ENCODE measurements at regions not wholly inside any gene's neighbourhood (a gene's known extent, or its start where the extent isn't known, plus 50 kb on each side); places are given as distances from the start of the nearest gene placed in this dataset.
A peak's percentile ranks its signal among the peaks of the same experiment; 100 is the strongest.
"Not testable (repeated sequence)": the region's sequence is repeated elsewhere in the genome, so short reads cannot be mapped to it uniquely, and the experiment has no call there.

GRCh38 chr19:13652810-13653590, 111.3 kb upstream of the MRI1 start:
- DNase-seq (ENCODE audit: low spot score) = no peak

DNA sequence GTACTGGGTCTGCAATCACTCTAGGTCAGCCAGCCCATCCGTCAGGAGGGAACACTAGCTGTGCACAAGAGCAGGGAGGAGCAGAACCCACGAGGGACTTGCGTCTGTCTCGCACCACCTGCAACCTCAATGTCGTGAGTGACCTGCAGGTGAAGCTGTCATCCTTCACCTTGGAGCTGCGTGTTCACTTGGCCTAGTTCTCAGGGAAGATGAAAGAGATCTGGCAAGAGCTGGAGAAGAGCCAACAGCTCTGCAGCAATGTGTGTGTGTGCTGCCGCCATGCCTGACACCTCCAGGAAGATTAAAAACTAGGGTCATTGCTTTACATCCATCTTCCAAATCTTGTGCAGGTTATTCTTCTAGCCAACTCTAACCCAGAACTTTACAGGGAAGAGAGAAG, 117.6 kb upstream of the MRI1 start:
- no peak for DNase-seq (ENCODE audit: low spot score)

DNA sequence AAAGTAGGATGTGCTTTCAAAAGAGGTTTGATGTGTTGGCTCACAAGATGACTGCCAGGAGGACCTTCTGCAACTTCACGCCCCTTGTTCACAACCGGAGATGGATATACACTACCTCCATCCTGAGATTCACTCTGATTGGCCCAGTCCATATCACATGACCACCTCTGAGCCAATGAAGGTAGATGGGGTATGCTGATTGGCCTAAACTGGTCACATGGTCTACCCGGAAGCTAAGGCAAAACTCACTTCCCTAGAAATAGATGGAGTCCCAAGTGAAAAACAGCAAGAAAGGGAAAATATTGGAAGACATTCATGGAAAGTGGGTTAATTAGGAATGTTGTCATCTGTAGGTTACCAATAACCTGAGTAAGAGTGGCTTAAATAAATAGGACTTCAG, 119.7 kb upstream of the MRI1 start:
- no peak for DNase-seq (ENCODE audit: low spot score)

DNA sequence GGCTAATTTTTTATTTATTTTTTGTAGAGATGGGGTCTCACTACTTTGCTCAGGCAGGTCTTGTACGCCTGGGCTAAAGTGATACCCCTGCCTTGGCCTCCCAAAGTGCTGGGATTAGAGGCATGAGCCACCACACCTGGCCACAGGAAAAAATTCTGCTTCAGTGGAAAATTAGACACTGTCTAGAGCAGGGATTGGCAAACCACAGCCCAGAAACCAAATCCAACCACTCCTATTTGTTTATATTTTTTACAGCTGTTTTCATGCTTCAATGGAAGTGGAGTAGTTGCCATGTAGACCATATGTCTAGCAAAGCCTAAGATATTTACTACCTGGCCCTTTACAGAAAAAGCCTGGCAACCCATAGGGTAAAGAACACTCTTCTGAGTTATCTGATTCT, 123.7 kb upstream of the MRI1 start:
- no peak for DNase-seq (ENCODE audit: low spot score)

DNA sequence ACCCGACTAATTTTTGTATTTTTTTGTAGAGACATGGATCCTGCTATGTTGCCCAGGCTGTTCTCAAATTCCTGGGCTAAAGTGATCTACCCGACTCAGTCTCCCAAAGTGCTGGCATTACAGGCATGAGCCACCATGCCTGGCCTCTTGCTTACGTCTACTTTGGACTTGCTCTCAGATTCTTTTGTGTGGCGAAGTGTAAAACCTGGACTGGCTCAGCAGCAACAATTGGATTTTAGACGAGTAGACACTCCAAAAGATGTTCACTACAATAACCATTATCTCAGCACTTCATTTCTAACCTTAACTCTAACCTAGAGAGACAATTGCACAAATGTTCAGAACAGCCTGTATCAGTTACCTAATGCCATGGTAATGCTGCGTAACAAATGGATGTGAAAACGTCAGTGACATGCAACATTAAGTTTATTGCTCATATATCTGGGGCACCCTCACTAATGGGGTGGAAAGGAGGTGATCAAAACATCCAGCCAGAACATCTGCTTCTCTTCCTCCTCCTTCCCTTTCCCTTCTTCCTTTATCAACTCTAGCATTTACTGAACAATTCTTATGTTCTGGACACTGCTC, 124.9 kb upstream of the MRI1 start:
- no peak for DNase-seq (ENCODE audit: low spot score)

GRCh38 chr19:13637664-13638063, 126.7 kb upstream of the MRI1 start:
- no peak for DNase-seq (ENCODE audit: low spot score)

DNA sequence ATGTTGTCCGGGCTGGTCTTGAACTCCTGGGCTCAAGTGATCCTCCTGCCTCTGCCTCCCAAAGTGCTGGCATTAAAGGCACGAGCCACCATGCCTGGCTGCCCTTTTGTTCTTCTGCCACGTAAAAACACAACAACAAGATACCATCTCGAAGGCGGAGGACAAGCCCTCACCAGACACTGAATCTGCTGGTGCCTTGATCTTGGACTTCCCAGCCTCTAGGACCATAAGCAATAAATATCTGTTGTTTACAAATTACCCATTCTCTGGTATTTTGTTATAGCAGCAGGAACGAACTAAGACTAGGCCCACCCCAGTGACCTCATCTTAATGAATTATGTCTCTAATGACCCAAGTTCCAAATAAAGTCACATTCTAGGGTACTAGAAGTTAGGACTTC, 128.4 kb upstream of the CACNA1A start:
- no peak for DNase-seq (ENCODE audit: low spot score)

DNA sequence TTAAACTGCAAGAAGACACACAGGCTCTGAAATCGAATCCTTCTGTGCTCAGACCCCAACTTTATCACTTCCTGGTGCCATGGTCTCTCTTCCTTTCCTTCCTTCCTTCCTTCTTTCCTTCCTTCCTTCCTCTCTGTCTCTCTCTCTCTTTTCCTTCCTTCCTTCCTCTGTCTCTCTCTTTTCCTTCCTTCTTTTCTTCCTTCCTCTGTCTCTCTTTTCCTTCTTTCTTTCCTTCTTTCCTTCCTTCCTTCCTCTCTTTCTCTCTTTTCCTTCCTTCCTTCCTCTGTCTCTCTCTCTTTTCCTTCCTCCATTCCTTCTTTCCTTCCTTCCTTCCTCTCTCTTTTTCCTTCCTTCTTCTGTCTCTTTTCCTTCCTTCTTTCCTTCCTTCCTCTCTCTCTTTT, 127.2 kb upstream of the CACNA1A start:
- no peak for DNase-seq (ENCODE audit: low spot score)

- peak; percentile 75 for DNase-seq (ENCODE audit: low spot score)
These were observed 126.8 kb upstream of the CACNA1A start for GRCh38 chr19:13633109-13633508.

- not testable (repeated sequence) for DNase-seq (ENCODE audit: low spot score)
These were observed 125.9 kb upstream of the CACNA1A start for GRCh38 chr19:13632164-13632563.

DNA sequence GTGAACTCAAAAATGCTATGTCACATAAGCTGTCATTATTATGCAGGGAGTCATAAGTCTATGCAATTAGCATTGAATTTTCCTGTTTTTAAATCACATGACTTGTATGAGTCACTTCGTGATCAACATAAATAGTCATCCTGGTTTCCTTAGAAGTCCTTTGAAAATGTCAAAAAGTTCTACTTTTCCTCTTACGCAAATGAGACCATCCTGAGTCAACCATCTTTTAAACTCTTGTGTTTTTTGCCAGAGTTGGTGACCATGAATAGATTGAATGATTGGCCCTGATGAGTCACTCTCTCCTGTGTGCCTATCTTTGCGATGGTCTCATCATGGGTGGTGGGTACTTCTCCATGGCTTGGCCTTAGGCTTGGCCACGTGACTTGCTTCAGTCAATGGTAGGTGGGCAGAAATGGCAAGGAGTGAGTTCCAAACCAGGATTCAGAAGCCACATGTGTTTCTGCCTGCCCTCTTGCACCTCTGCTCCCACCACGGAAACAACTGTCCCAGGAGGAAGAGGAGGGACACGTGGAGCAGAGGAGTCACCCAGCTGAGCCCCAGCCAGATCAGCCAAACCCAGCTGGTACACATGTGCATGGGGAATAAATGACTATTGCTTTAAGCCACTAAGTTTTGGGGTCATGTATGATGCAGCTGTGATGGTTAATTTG, 123.5 kb upstream of the CACNA1A start:
- DNase-seq (ENCODE audit: low spot score) = no peak

- no peak for DNase-seq (ENCODE audit: low spot score)
These were observed 121.3 kb upstream of the CACNA1A start for GRCh38 chr19:13627531-13627930.

- DNase-seq (ENCODE audit: low spot score) = no peak
These were observed 117.7 kb upstream of the CACNA1A start for GRCh38 chr19:13623716-13624710.

DNA sequence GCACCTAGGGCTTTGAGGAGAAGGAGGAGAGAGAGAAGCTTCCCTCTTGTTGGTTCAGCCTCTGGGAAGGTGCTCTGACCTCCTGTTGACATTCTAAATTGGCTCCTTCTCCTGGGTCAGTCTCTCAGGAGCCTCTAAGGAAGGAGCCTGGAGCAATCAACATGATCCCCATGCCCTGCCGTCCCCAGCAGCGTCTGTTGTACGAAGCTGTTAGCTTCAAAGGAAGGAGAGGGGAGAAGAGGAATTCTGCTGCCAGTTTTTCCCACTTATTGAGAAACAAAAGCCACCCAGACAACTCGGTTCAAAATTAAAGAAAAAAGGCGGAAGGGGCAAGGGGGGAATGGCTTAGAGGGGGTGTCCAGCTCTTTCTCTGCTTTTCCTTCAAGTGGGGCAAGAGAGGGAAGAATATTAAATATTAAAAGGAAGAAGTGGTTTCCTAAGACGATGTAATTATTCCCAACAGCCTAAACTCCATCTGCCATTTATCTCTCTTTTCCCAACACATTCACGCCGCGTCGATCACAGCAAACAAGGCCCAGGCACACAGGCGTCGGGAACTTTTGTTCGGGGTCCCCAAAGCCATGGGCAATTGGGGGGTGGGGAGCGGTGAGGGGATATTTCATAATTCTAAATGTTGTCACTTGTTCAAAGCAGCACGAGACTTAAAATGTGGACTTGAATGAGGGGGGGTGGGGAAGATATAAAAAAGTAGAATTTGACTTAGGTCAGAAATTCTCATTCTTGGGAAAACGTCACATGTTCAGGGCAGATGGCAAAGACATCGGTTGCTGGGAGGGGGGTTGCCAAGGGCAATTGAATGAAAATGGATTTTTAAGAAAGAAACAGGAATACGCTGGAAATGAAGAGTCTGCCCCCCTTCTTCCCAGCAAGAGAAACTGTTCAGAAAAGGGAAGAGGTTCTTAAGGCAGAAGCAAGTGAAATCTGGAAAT, 116.8 kb upstream of the CACNA1A start:
- no peak for DNase-seq (ENCODE audit: low spot score)

GRCh38 chr19:13621413-13621812, 115.1 kb upstream of the CACNA1A start:
- no peak for DNase-seq (ENCODE audit: low spot score)

GRCh38 chr19:13619203-13619632, 112.9 kb upstream of the CACNA1A start:
- DNase-seq (ENCODE audit: low spot score) = no peak

GRCh38 chr19:13615890-13616289, 109.6 kb upstream of the CACNA1A start:
- no peak for DNase-seq (ENCODE audit: low spot score)

GRCh38 chr19:13613447-13613846, 107.2 kb upstream of the CACNA1A start:
- DNase-seq (ENCODE audit: low spot score) = no peak

- no peak for DNase-seq (ENCODE audit: low spot score)
These were observed 105.3 kb upstream of the CACNA1A start for GRCh38 chr19:13611596-13611995.

GRCh38 chr19:13610039-13610691, 103.9 kb upstream of the CACNA1A start:
- no peak for DNase-seq (ENCODE audit: low spot score)

Measured in left forelimb (tissue), 1 donor.